Esophagus (tissue), 2 donors: ENCODE measurements at regions not wholly inside any gene's neighbourhood (a gene's known extent, or its start where the extent isn't known, plus 50 kb on each side); places are given as distances from the start of the nearest gene placed in this dataset.

ENCODE experiments used
- H3K27ac ChIP-seq, 2 donors: one replicate each; pipeline ENCODE4 v1.5.1; 2013; ENCODE audit warnings: low read depth in 2 of 2, mild to moderate bottlenecking in 2 of 2, inconsistent platforms in 1 of 2, low read length in 1 of 2, moderate library complexity in 1 of 2
- H3K27me3 ChIP-seq, 2 donors: one replicate each; pipeline ENCODE4 v1.6.1; 2013; ENCODE audit warnings: low read length in 2 of 2, control low read depth in 1 of 2, mild to moderate bottlenecking in 1 of 2; ENCODE audit not compliant: insufficient read depth in 2 of 2, control insufficient read depth in 1 of 2
- H3K36me3 ChIP-seq, 2 donors: one replicate each; pipeline ENCODE4 v1.6.1; 2013; ENCODE audit warnings: low read length in 1 of 2; ENCODE audit not compliant: control insufficient read depth in 2 of 2, insufficient read depth in 2 of 2
- H3K4me1 ChIP-seq, 2 donors: one replicate each; pipeline ENCODE4 v1.6.1; 2013; ENCODE audit warnings: low read length in 1 of 2; ENCODE audit not compliant: control insufficient read depth in 2 of 2, insufficient read depth in 2 of 2
- H3K4me3 ChIP-seq, 2 donors: one replicate each; pipeline ENCODE4 v1.5.1; 2013; ENCODE audit warnings: low read length in 2 of 2, mild to moderate bottlenecking in 2 of 2, low read depth in 1 of 2, moderate library complexity in 1 of 2
- H3K9me3 ChIP-seq, 2 donors: one replicate each; pipeline ENCODE4 v1.6.1; 2013; ENCODE audit warnings: mild to moderate bottlenecking in 2 of 2, low read depth in 1 of 2, low read length in 1 of 2, moderate library complexity in 1 of 2; ENCODE audit not compliant: control insufficient read depth in 2 of 2, insufficient read depth in 1 of 2
- WGBS, 2 donors: extraction: QIAGEN DNeasy Blood & Tissue Kit; methylation state at CpG; one replicate each; pipeline ENCODE4 v1.1.7; 2013; 5-methylcytosine and 5-hydroxymethylcytosine counted together
- donor health status: healthy with polysubstance abuse.
- donor health status: Bipolar disorder and iron deficiency.

DNA sequence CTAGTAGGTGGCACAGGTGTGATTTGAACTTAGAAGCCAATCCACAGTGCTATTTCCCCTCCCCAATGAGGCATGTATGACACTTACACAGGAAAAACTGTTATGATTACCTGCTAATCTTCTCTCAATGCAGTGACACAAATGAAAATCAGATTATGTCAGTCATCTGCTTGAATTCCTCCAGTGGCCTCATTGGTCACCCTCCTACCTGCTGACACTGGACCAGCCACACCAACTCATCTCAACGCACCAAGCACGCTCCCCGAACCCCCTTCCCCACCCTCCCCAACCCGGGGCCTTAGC lies 82.2 kb upstream of the SEC11C start:
- no peak overlapping the region for H3K4me3 ChIP-seq
- WGBS, 2 donors = 81 to 88% methylated on average over 4 of the region's 4 CpGs

DNA sequence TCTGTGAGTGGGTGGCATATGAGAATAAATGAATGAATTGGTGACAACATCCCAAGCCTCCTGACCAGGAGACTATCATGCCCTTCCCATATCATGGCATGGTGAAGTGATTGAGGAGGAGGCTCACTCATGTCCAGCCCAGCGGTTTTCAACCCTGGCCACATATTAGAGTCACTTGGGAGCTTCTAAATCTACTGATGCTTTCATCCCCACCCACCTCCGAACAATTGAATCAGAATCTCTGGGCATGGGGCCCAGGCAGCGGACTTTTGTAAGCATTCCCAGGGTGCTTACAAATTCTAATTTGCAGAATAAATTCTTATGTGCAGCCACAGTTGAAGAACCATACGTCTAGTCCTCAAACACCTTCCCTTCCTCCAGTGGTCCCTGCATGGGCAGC lies 81.7 kb upstream of the SEC11C start:
- Histone ChIP-seq H3K27ac (no peak overlapping the region), H3K4me3 (no peak overlapping the region), H3K27me3 (no peaks in the 10 kb centered on the region), H3K4me1 (no peaks in the 10 kb centered on the region), H3K9me3 (peaks cover 0 to 2% of the 10 kb centered on the region in 2 donors), H3K36me3 (no peaks in the 10 kb centered on the region)
- WGBS, 2 donors = 49 to 63% methylated on average over 4 of the region's 4 CpGs

More for the DNA sequence above, 82.2 kb upstream of the SEC11C start:
- no peaks in the 10 kb centered on the region for H3K36me3 ChIP-seq
- H3K27ac ChIP-seq = no peak overlapping the region
- H3K27me3 ChIP-seq = no peaks in the 10 kb centered on the region
- H3K9me3 ChIP-seq = no peaks in the 10 kb centered on the region
- H3K4me1 ChIP-seq = no peaks in the 10 kb centered on the region

DNA sequence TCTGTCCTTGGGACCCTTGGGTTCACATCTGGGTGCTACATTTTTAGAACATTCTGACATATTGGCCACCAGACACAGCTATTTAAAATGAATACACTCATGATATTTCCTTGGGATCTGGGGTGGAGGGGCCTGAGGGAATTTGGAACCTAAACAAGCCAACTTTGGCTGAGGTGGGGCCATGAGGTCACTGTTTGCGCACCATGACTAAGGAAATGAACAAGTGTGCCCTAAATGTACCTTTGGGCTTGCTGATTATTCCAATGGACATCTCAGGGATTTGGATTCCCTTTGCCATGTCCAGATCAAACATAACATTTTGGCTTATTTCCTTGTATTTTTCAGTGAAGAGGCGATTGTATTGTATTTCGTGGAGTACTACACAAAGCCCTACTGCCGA lies 80.5 kb upstream of the SEC11C start:
- no peak overlapping the region for H3K4me3 ChIP-seq
- no peaks in the 10 kb centered on the region for H3K4me1 ChIP-seq
- H3K27ac ChIP-seq = no peak overlapping the region
- H3K36me3 ChIP-seq = no peaks in the 10 kb centered on the region
- peaks cover 0 to 2% of the 10 kb centered on the region in 2 donors for H3K27me3 ChIP-seq
- WGBS, 2 donors = 92 to 94% methylated on average over 4 of the region's 4 CpGs
- peaks cover 0 to 2% of the 10 kb centered on the region in 2 donors for H3K9me3 ChIP-seq

DNA sequence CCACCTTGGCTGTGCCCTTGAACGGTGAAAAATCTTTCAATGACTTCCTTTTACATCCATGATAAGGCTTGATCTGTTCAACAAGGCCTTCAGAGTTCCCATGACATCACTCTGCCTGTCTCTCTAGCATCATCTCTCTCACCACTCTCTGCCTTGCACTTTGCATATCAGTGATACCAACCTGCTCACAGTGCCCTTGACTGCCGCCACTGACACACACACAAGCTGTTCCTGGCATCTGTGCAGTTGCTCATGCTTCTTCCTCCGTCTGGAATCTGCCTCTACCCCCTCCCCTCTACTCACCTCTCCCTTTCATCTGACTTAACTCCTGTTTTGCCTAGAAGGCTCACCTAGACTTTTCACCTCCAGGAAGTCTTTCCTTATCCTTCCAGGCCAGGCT lies 79.1 kb upstream of the SEC11C start:
- peaks cover 0 to 2% of the 10 kb centered on the region in 2 donors for H3K27me3 ChIP-seq
- H3K4me1 ChIP-seq = no peaks in the 10 kb centered on the region
- no peaks in the 10 kb centered on the region for H3K36me3 ChIP-seq
- H3K4me3 ChIP-seq = no peak overlapping the region
- H3K9me3 ChIP-seq = peaks cover 0 to 2% of the 10 kb centered on the region in 2 donors
- 62 to 72% methylated on average over 3 of the region's 3 CpGs for WGBS, 2 donors
- H3K27ac ChIP-seq = no peak overlapping the region

DNA sequence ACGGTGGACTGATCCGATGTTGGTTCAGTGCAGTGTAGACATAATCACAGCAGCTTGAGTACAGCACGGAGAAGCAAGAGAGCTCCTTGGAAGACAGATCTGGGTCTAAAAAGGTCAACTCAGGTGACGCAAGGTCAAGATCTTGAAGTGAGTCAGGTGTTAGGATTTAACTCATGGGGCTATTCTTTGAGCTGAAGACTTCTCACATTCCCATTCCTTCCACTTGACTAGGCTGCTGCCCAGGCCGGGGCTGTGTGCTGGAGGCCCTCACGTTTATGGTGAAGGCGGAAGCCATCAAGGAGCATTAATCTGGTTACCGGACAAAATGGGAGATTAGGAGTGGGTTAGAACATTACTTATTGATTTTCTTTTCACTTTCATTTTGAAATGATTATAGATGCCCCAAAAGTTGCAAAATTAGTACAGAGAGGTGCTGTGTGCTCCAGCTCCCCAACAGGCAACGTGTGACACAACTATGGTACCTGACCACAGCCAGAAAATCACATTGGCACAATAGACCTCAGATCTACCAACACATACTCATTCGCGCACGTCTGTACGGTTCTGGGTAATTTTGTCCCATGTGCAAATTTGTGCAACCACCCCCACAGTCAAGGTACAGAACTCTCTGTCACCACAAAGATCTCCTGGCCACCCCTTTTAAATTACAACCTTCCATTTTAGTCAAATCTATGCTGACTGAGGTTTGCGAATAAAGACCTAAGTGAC lies 77.6 kb upstream of the SEC11C start:
- 92% methylated on average over 14 of the region's 14 CpGs for WGBS, 2 donors
- H3K4me1 ChIP-seq = no peaks in the 10 kb centered on the region
- H3K27me3 ChIP-seq = peaks cover 0 to 2% of the 10 kb centered on the region in 2 donors
- no peaks in the 10 kb centered on the region for H3K36me3 ChIP-seq
- H3K9me3 ChIP-seq = peaks cover 0 to 2% of the 10 kb centered on the region in 2 donors
- H3K27ac ChIP-seq = no peak overlapping the region
- no peak overlapping the region for H3K4me3 ChIP-seq

DNA sequence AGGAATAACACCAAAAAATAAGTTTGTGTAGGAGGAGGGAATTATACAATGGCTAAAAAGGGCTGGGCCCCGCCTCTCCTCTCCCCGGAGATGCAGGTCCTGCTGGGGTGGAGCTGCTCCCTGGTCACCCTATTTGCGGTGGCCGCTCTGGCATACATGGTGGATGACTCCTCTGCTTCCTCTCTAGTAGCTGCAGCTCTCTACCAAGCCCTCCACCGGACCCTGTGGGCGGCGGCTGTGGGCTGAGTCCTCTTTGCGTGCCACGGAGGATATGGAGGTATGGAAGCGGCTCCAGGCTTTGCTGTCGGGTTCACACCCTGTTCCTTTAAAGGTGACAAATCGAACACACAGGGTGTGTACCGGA lies 77.1 kb upstream of the SEC11C start:
- H3K36me3 ChIP-seq = no peaks in the 10 kb centered on the region
- peaks cover 0 to 2% of the 10 kb centered on the region in 2 donors for H3K9me3 ChIP-seq
- H3K4me3 ChIP-seq = no peak overlapping the region
- peaks cover 0 to 2% of the 10 kb centered on the region in 2 donors for H3K27me3 ChIP-seq
- WGBS, 2 donors = 88 to 91% methylated on average over 13 of the region's 13 CpGs
- no peaks in the 10 kb centered on the region for H3K4me1 ChIP-seq
- H3K27ac ChIP-seq = no peak overlapping the region

DNA sequence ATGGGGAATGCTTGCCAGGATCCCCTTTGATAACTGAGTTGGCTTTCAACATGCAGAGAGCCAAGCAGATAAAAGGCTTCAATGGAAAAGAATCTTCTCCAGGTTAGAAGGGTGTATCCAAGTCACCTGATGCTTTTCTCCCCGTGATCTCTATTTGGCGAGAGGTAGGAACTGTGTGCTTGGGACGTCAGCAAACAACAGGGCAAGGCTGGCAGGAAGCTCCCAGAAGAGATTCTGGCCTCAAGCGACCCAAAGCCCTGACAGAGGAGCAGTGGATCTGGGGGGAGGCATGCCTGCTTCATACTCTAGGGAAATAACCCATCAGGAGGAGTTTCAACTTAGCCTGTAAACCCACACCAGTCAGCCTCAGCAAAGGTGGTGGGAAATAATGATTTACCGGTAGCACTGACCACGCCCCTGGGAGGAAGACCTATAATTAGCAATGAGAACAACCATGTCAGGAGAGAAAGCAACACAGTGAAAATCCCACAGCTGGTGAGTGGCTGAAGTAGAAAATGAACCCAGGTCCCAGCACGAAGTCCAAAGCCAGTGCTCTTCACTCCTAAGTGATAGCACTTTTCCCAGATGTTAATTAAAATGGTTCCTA lies 76.3 kb upstream of the SEC11C start:
- no peak overlapping the region for H3K4me3 ChIP-seq
- H3K4me1 ChIP-seq = no peaks in the 10 kb centered on the region
- no peak overlapping the region for H3K27ac ChIP-seq
- H3K27me3 ChIP-seq = peaks cover 0 to 2% of the 10 kb centered on the region in 2 donors
- WGBS, 2 donors = 55 to 59% methylated on average over 7 of the region's 7 CpGs
- H3K9me3 ChIP-seq = peaks cover 0 to 2% of the 10 kb centered on the region in 2 donors
- H3K36me3 ChIP-seq = no peaks in the 10 kb centered on the region

DNA sequence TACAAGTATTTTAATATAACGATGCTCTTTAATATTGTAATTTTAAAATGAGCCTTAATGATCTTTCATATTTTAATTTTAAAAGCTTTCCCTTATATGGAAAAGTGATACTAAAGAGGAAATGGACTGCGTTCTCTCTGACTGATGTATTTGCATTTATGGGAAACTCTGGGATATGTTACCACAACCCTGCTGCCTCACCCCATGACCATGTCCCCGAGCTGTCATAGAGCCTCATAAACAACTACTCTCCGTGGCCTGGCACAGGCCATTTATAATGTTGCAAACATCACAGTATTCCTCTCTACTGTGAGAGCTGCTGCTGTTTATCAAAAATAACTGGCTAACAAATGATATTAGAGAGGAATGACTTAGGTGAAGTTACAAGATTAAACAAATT lies 75.8 kb upstream of the SEC11C start:
- WGBS, 2 donors = 67 to 78% methylated on average over 4 of the region's 4 CpGs
- Histone ChIP-seq H3K27ac (no peak overlapping the region), H3K9me3 (peaks cover 0 to 2% of the 10 kb centered on the region in 2 donors), H3K27me3 (peaks cover 0 to 2% of the 10 kb centered on the region in 2 donors), H3K36me3 (no peaks in the 10 kb centered on the region), H3K4me1 (no peaks in the 10 kb centered on the region), H3K4me3 (no peak overlapping the region)

DNA sequence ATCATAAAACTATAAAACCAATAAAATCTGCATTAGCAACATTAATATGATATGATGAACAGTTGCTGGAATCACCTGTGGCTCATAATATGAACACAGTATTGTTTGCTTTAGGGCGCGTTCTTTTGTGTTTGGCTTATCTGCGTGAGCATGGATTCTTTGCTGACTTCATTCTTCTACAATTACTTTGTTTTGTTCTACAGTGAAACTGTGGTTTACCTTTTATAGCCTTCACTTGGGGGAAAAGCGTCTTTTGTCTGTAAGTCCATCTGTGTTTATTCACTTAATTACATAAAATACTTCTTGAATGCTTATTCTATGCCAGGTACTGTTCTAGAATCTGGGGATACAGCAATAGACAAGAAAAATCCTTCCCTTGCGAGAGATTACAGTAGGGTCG lies 74.0 kb upstream of the SEC11C start:
- Histone ChIP-seq H3K27ac (no peak overlapping the region), H3K9me3 (peaks cover 0 to 2% of the 10 kb centered on the region in 2 donors), H3K27me3 (peaks cover 0 to 2% of the 10 kb centered on the region in 2 donors), H3K4me3 (no peak overlapping the region), H3K4me1 (peaks cover 0 to 2% of the 10 kb centered on the region in 2 donors), H3K36me3 (no peaks in the 10 kb centered on the region)
- WGBS, 2 donors = 80 to 84% methylated on average over 6 of the region's 6 CpGs

DNA sequence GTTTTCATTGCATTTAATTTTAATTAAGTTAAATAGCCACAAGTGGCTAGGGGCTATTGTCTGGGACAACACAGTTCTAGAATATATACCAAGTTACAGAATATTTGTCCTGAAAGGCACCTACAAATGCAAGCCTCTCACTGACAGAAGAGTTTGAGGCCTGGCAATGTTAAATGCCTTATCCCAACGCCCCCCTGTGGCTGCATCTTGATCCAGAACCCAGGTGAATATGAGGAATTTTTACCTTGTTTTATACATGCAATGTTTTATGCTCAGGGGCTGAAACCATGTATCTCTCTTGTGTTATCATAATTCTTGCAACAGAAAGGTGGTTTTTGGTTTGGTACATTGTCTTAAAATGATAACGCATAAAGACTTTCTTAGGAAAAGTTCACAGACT lies 71.8 kb upstream of the SEC11C start:
- H3K4me1 ChIP-seq = peaks cover 0 to 2% of the 10 kb centered on the region in 2 donors
- no peak overlapping the region for H3K4me3 ChIP-seq
- peaks cover 0 to 2% of the 10 kb centered on the region in 2 donors for H3K27me3 ChIP-seq
- no peaks in the 10 kb centered on the region for H3K36me3 ChIP-seq
- H3K9me3 ChIP-seq = no peaks in the 10 kb centered on the region
- WGBS, 2 donors = 62 to 65% methylated on average over 2 of the region's 2 CpGs
- H3K27ac ChIP-seq = no peak overlapping the region
